ENCODE measurements at regions not wholly inside any gene's neighbourhood (a gene's known extent, or its start where the extent isn't known, plus 50 kb on each side); places are given as distances from the start of the nearest gene placed in this dataset.

DNA sequence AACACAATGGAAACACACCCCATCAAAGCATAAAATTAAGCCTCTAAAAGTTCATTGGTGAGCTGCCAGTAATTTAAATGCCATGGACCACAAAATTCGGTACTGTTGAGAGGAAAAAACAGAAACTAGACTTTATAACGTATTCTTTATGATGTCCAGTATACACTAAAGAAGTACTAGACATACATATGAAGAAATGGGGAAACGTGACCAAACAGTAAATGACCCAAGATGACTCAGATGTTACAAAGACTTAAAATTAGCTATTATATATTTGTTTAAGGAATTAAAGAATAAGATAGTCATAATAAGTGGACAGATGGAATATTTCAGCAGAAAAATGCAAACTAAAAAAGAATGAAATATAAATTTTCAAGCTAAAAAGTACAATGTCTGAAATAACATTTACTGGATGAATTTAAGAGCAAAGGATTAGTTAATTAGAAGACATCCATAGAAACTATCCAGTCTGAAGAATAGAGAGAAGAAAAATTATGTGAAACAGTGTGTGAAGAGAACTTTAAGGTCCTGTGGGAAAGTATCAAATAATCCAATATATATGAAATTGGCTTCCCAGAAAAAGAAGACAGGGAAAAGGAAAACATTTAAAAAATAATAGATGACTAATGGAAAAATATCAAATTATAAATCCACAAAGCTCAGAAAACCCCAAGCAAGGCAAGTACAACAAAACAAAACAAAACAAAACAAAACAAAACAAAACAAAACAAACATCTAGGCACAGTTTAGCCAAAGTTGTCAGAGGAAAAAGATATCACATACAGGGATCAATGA, 69.4 kb downstream of the SAMD9 start:
- in situ Hi-C loops (cut with HindIII; ENCODE audit: low pct_unique_long_range_greater_than_20kb, low sequenced_read_pairs): no loop called here
- DNase-seq (ENCODE audit: low read depth in 1 of 2, low spot score in 1 of 2): no peak
- TF ChIP-seq JUND (IDR thresholded peaks at IDR 0.05; ENCODE audit: low read depth): no peak

DNA sequence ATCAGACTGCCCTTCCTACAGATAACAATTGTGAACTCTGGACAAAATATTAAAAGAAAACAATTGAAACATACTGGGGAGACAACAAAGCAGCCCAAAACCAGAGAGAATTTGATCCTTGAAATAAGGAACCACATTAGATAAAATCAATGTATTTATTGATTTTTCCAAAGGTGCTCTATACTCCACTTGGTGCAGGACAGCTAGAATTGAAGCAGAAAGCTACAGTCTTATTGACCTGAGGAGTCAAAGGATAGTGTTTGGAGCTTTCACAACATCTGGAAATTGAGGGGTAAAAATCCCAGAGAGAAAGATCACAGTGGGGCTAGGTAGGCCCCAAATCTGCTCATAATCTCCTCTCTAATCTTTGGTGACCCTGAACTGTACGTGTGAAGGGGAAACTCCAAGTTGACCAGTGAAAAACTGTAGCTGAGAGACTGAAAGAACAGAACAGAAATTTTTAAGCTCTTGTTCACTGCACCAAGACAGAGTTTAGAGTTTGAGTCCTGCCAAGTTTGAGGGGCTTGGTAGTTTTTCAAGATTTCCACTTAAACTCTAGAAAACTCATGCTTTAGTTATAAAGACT, 70.2 kb downstream of the SAMD9 start:
- DNase-seq (ENCODE audit: low read depth in 1 of 2, low spot score in 1 of 2): no peak
- no peak for TF ChIP-seq JUND (IDR thresholded peaks at IDR 0.05; ENCODE audit: low read depth)
- in situ Hi-C loops (cut with HindIII; ENCODE audit: low pct_unique_long_range_greater_than_20kb, low sequenced_read_pairs): no loop called here

- TF ChIP-seq JUND (IDR thresholded peaks at IDR 0.05; ENCODE audit: low read depth): no peak
Measured at GRCh38 chr7:93046641-93047040, 71.1 kb downstream of the SAMD9 start.

DNA sequence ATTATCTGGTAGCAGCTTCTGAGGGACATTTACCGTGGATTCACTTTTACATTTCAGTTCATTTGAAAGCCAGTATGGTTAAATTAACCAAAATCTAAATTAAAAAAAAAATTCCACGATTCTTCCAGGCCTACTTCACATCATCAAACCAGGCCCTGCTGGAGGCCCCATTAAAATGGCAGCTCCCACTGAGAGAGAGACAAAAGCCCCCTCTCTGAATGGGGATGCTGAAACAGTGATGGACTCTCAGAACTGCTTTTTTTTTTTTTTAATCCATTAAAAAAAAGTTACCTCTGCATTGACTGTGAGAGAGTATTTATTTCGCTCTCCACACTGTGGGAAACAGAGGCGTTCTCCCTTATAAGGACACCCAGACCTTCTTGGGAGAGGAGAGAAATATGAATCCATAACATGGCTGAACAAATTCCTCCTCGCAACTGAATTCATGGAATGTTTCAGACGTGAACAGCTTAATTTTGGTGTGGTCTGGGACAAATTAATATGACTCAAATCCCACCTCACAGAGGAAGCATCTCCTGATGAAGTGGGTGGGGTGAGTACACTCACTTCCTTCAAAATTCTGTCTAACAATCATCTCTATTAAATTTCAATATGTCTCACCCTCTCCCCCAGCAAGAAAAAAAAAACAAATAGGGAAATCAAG, 73.5 kb downstream of the SAMD9 start:
- in situ Hi-C loops (cut with HindIII; ENCODE audit: low pct_unique_long_range_greater_than_20kb, low sequenced_read_pairs): no loop called here
- DNase-seq (ENCODE audit: low read depth in 1 of 2, low spot score in 1 of 2): no peak
- no peak for TF ChIP-seq JUND (IDR thresholded peaks at IDR 0.05; ENCODE audit: low read depth)

More at GRCh38 chr7:93046641-93047040, 71.1 kb downstream of the SAMD9 start:
- in situ Hi-C loops (cut with HindIII; ENCODE audit: low pct_unique_long_range_greater_than_20kb, low sequenced_read_pairs): no loop called here
- DNase-seq (ENCODE audit: low read depth in 1 of 2, low spot score in 1 of 2): peak in 1 of 2 experiments; percentile 52

DNA sequence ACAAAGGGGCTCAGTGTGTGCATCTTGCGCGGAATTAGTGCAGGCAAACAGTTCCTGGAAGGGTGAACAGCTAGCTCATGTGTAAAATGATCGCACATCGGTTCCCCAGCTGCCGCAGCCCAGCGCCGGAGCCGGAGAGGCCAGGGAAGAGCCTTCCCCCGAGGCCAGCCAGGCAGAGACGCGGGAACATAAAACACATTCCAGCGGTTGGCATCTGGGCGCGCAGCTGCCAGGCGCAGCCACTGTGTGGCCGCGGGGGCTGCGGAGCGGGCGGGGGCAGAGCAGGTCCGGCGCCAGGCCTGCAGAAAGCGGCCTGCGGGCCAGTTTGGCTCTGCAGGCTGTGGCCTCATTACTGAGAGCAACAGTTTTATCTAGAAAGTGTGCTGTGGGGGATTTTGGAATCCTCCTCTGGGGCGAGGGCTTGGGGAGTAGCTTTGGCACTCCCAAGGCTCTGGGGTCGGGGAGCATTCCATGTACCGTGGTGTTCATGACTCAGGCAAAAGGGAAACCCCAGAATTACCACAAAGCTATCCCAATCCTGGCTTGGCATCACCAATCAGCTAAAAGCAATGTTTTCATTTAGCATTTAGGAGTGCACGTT, 74.3 kb downstream of the SAMD9 start:
- in situ Hi-C loops (cut with HindIII; ENCODE audit: low pct_unique_long_range_greater_than_20kb, low sequenced_read_pairs): no loop called here
- TF ChIP-seq JUND (IDR thresholded peaks at IDR 0.05; ENCODE audit: low read depth): no peak
- no peak for DNase-seq (ENCODE audit: low read depth in 1 of 2, low spot score in 1 of 2)

- no peak for DNase-seq (ENCODE audit: low read depth in 1 of 2, low spot score in 1 of 2)
- TF ChIP-seq JUND (IDR thresholded peaks at IDR 0.05; ENCODE audit: low read depth): no peak
- in situ Hi-C loops (cut with HindIII; ENCODE audit: low pct_unique_long_range_greater_than_20kb, low sequenced_read_pairs): no loop called here
Measured at GRCh38 chr7:93040355-93040754, 77.4 kb downstream of the SAMD9 start.

- no peak for DNase-seq (ENCODE audit: low read depth in 1 of 2, low spot score in 1 of 2)
- TF ChIP-seq JUND (IDR thresholded peaks at IDR 0.05; ENCODE audit: low read depth): no peak
- in situ Hi-C loops (cut with HindIII; ENCODE audit: low pct_unique_long_range_greater_than_20kb, low sequenced_read_pairs): no loop called here
Measured at GRCh38 chr7:93039786-93040185, 78.0 kb downstream of the SAMD9 start.

DNA sequence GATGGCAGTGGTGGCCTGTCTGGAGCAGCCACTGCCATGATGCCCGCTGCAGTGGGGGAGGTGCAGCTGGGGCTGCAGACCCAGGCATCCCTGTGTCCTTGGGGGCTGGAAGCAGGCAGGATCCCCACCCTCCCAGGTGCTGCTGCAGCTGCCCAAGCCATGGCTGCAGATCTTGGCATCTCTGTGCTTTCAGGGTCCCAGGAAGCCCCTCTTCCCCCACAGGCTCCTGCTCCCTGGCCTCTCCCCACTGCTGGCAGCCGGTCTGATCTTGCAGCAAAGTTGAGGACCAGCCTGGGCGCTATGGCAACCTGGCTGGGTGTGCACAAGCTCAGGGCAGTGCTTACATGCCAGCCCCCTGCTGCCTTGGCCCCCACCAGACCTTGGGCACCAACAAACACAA, 78.5 kb downstream of the SAMD9 start:
- TF ChIP-seq JUND (IDR thresholded peaks at IDR 0.05; ENCODE audit: low read depth): no peak
- in situ Hi-C loops (cut with HindIII; ENCODE audit: low pct_unique_long_range_greater_than_20kb, low sequenced_read_pairs): no loop called here

DNA sequence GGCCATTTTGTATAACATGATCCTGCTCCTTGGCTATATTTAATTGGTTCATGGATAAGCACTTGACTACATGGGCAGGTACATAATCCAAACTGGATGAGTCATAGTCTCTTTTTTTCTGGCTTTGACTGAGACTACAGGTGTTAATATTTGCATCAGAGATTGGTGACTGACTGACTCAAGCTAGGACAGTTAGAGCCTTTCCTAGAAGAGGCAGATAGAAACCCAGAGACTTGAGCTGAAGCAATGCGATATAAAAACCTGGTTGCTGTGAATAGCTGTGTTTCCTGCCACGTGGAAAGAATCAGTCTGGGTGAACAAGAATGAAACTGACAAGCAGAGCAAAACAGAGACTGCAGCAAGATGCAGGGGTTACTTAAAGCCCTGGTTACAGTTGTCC, 81.0 kb downstream of the SAMD9 start:
- DNase-seq (ENCODE audit: low read depth in 1 of 2, low spot score in 1 of 2): no peak
- TF ChIP-seq JUND (IDR thresholded peaks at IDR 0.05; ENCODE audit: low read depth): no peak
- in situ Hi-C loops (cut with HindIII; ENCODE audit: low pct_unique_long_range_greater_than_20kb, low sequenced_read_pairs): no loop called here

More for the DNA sequence above, 78.5 kb downstream of the SAMD9 start:
- no peak for DNase-seq (ENCODE audit: low read depth in 1 of 2, low spot score in 1 of 2)

DNA sequence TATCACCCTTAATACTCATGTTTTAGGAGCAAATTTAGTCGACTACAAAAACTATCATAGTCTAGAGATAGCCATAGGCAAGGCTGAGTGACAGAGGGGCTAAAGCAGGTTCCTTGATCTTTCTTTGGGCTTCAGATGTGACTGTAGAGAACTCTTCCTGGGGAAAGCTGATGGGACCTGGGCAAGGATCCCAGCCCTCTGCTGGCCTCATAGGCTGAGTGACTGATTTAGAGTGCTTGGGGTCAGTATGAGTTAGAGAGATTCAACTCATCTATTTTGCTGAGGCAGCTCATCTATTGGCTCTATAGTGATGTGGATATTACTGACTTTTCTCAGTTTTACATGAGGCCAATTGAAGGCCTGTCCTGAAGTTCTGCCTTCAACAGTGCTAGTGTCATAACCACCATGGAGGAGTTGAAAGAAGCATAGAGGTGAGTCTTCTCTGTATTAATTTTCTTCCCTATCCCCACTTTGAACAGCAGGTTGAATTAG, 81.6 kb downstream of the SAMD9 start:
- in situ Hi-C loops (cut with HindIII; ENCODE audit: low pct_unique_long_range_greater_than_20kb, low sequenced_read_pairs): no loop called here
- no peak for DNase-seq (ENCODE audit: low read depth in 1 of 2, low spot score in 1 of 2)
- no peak for TF ChIP-seq JUND (IDR thresholded peaks at IDR 0.05; ENCODE audit: low read depth)

- DNase-seq (ENCODE audit: low read depth in 1 of 2, low spot score in 1 of 2): no peak
- TF ChIP-seq JUND (IDR thresholded peaks at IDR 0.05; ENCODE audit: low read depth): no peak
- in situ Hi-C loops (cut with HindIII; ENCODE audit: low pct_unique_long_range_greater_than_20kb, low sequenced_read_pairs): no loop called here
Measured at GRCh38 chr7:93031795-93032194, 86.0 kb downstream of the SAMD9 start.

GRCh38 chr7:93030605-93031225, 87.1 kb downstream of the SAMD9 start:
- in situ Hi-C loops (cut with HindIII; ENCODE audit: low pct_unique_long_range_greater_than_20kb, low sequenced_read_pairs): no loop called here

More at GRCh38 chr7:93030605-93031225, 87.1 kb downstream of the SAMD9 start:
- no peak for DNase-seq (ENCODE audit: low read depth in 1 of 2, low spot score in 1 of 2)
- no peak for TF ChIP-seq JUND (IDR thresholded peaks at IDR 0.05; ENCODE audit: low read depth)
